Suppressor macrophage treated with lipopolysaccharide for 4 hours (primary cell): ENCODE measurements at regions not wholly inside any gene's neighbourhood (a gene's known extent, or its start where the extent isn't known, plus 50 kb on each side); places are given as distances from the start of the nearest gene placed in this dataset.

Experiments used
- DNase-seq: peaks from one replicate; pipeline ENCODE4 v3.0.0-alpha.2; 2020

DNA sequence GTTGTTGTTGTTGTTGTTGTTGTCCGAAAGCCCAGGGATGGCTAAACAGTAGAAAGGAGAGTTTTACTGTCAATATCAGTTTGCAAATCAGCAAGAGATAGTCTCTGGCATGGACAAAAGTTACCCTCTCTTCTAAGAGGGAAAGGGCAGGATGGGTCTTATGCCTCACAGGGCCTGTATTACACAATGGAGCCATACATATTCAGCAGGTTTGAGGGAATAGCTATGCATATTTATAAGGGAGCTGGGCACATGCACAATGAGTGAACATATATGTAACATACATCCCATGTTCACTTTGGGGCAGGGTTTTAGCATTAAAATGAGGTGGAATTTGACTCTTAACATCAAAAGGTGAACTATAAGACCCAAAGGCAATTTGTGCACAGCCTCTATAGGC lies 84.4 kb upstream of the PGBD5 start:
- DNase-seq, result no peak

GRCh38 chr1:230509281-230509977 lies 83.3 kb upstream of the PGBD5 start:
- DNase-seq, result peak; percentile 78

- peak; percentile 41 for DNase-seq
Measured at GRCh38 chr1:230507666-230508402, 81.7 kb upstream of the PGBD5 start.

GRCh38 chr1:230507236-230507635 lies 81.1 kb upstream of the PGBD5 start:
- no peak for DNase-seq

DNA sequence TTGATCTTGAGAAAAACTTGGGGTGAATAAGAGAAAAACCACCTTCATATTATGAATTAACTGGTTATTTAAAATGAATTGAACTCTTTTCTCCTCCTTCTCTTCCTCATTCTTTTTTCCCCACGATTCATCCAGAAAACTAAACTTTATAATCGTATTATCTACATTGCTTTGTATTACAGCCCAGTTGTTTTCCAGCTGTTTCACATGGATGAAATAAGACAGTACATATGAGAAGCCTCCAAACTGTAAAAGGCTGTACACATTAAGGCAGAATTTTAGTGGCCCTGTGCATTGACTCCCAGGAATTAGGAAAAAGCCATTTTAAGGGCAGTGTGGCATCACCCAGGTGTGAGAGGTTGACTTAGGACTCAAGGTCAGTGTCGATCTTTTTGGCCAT lies 80.3 kb upstream of the PGBD5 start:
- DNase-seq, result no peak

DNA sequence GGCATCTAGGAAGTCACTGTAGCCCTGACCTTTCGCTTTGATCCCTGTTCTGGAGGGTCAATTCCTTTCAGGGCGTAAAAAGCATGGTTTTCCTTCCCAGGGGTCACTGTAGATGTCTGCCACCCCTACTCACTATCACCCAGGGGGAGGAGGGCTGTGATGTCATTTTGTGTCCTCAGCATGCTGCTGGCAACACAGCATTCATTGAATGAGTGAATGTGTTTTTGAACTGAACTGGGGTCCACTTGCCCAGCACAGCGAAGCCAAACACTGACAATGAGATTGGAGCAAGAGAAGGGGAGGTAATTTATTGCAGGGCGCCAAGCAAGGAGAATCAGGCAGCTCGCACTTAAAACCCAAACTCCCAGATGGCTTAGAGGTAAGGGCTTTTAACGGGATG lies 78.2 kb upstream of the PGBD5 start:
- no peak for DNase-seq

GRCh38 chr1:230503726-230504125 lies 77.6 kb upstream of the PGBD5 start:
- no peak for DNase-seq

- no peak for DNase-seq
Measured at GRCh38 chr1:230502996-230503395, 76.9 kb upstream of the PGBD5 start.

GRCh38 chr1:230502306-230502705 lies 76.2 kb upstream of the PGBD5 start:
- DNase-seq, result no peak

GRCh38 chr1:230501849-230502248 lies 75.7 kb upstream of the PGBD5 start:
- DNase-seq, result no peak

GRCh38 chr1:230501242-230501641 lies 75.1 kb upstream of the PGBD5 start:
- no peak for DNase-seq

DNA sequence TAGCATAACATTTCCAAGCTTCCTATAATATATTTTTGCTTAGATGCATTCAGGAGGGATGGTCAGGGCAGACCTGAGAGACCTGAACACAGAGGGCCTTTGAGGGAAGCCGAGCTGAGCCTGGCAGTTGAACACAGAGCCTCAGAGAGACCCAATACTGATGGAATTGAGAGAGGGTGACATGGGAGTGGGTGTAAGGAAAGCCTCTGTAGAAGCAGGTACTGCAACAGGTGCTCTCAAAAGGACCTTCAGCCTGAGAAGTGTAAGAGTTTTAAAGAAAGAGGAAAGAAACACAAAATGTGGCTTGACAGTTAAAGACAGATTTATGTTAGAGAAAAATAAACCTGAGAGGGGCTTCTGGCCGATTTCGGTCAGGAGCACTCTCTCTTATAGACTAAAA lies 73.9 kb upstream of the PGBD5 start:
- no peak for DNase-seq

- DNase-seq, result no peak
Measured at GRCh38 chr1:230499496-230499895, 73.4 kb upstream of the PGBD5 start.

DNA sequence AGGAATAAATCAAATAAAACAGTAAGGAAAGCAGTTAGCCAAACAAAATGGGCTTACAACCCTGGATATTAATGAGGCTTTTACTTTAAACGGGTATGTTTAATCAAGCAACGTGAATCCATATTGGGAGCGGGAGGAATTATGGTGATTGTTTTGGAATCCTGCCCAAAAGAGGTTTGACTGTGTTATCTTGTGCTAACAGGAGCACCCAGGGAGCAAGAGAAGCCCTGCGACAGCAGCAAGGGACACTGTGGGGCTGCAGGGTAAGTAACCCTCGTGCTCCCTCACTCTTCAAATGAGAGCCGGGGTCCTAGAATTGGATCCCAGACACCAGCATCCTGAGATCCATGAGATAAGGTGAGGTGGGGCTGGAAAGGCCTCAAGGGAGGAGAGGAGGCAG lies 72.6 kb upstream of the PGBD5 start:
- DNase-seq, result no peak

DNA sequence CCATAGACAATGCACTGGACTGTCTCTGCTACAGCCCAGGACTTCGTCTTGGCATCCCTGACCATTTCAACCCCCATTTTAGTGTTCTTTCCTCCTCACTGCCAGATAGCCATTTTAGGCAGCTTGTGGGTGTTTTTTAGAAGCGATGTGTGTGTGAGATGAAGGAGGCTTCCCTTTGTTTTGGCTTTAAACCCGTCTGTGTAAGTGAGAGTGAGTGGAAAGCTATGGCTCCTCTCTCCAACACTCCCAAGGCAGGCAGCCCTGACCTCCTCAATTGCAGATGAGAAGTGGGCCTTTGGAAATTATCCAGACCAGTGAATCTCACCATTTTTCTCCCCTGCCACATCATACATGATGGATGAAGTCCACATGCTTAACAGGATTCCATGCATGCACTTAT lies 70.3 kb upstream of the PGBD5 start:
- no peak for DNase-seq

DNA sequence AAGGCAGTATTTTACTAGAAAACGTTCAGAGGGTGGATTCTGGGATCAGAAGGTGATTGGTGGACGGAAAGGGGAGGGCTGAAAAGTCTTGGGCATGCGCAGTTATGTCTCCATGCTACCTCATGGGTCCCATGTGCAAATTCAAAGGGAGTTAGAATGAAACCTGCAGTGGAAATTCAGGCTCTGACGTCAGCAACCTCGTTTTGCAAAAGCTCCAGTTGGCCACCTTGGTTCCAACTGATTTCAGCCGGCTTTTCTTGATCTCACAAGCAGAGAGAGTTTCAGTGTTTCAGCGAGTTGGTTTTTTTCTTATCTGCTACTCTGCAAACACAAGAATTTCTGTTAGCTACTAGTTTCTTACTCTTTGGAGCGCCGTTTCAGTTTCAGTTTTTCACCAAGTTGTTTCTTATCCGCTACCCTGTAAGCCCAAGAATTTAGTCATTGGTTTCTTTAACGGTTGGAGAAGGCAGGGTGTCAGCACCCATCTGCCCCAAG lies 69.8 kb upstream of the PGBD5 start:
- DNase-seq, result no peak

- no peak for DNase-seq
Measured at GRCh38 chr1:230495076-230495475, 68.9 kb upstream of the PGBD5 start.

GRCh38 chr1:230494514-230494913 lies 68.4 kb upstream of the PGBD5 start:
- DNase-seq, result no peak

GRCh38 chr1:230494026-230494425 lies 67.9 kb upstream of the PGBD5 start:
- DNase-seq, result no peak

- no peak for DNase-seq
Measured at GRCh38 chr1:230493264-230493663, 67.1 kb upstream of the PGBD5 start.

GRCh38 chr1:230490436-230490835 lies 64.3 kb upstream of the PGBD5 start:
- no peak for DNase-seq

DNA sequence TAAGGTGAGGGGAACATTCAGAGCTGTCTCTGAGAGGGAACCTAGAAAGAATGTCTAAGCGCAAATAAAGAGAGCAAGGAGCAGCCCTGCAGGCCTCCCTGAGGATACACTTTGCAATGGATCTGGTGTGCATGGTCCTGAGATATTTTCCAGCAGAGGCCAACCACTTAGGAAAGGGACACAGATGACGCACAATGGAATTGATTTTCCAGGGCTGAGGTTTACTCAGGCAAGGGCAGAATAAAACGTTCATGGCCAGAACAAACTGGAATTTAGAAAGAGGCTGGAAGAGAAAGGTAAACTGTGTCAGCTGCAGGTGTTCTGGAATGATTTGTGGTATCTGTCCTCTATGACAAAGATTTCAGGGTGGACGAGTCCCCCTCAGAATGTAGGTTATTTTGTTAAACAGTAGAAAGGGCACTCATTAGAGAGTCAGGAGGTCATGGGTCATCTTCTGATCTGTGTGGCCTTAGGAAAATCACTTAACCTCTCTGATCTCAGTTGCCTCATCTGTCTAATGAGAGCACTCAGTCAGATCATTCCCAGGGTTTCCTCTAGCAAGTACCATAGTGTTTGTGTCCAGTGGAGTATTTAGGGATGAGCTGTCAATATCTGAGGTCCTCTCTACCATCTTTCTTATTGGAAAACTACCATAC lies 61.8 kb upstream of the PGBD5 start:
- DNase-seq, result no peak

GRCh38 chr1:230476622-230477003 lies 50.5 kb upstream of the PGBD5 start:
- DNase-seq, result no peak
